CD4-positive, alpha-beta T cell (primary cell): ENCODE measurements at regions not wholly inside any gene's neighbourhood (a gene's known extent, or its start where the extent isn't known, plus 50 kb on each side); places are given as distances from the start of the nearest gene placed in this dataset.

Experiments
- ATAC-seq: fragments of 200-7000 bp; cut with Tn5 transposase; one replicate; pipeline ENCODE4 v1.10.0; 2022; ENCODE audit warnings: mild to moderate bottlenecking; ENCODE audit not compliant: poor library complexity
- CTCF ChIA-PET: fragments of 350-600 bp; sonication (Branson Sonifier 250); formaldehyde crosslinking; loops from one replicate; lab custom pipeline; 2021; ENCODE audit warnings: antibody characterized with exemption, inconsistent platforms; lab: Charles Lee
- POLR2A ChIA-PET: fragments of 350-600 bp; sonication (Branson Sonifier 250); formaldehyde crosslinking; loops from one replicate; lab custom pipeline; 2021; ENCODE audit warnings: antibody characterized with exemption, inconsistent platforms; lab: Charles Lee
- DNase-seq, 14 experiments: peaks; one replicate each; pipeline ENCODE4 v3.0.0-alpha.2; 2013 to 2020; ENCODE audit warnings: mixed read lengths in 2 of 14
- H3K27ac ChIP-seq, 2 donors: one replicate each; pipeline versions ENCODE4 v1.5.1 to v1.7.0; 2013; ENCODE audit warnings: low read length in 2 of 2, low read depth in 1 of 2, mild to moderate bottlenecking in 1 of 2
- H3K27me3 ChIP-seq, 2 experiments: 1 replicate in 1 of 2; 2 replicates in 1 of 2; pipeline versions ENCODE4 v1.6.1 to v1.7.0; 2013; ENCODE audit warnings: low read length in 2 of 2, control low read depth in 1 of 2, mild to moderate bottlenecking in 1 of 2, moderate library complexity in 1 of 2; ENCODE audit not compliant: insufficient read depth in 2 of 2, control insufficient read depth in 1 of 2
- H3K36me3 ChIP-seq: one replicate; pipeline ENCODE4 v1.6.1; 2013; ENCODE audit warnings: low read length, control low read depth; ENCODE audit not compliant: insufficient read depth
- H3K4me1 ChIP-seq: one replicate; pipeline ENCODE4 v1.6.1; 2013; ENCODE audit warnings: low read length, control low read depth; ENCODE audit not compliant: insufficient read depth
- H3K4me3 ChIP-seq: one replicate; pipeline ENCODE4 v1.5.1; 2013; ENCODE audit warnings: mild to moderate bottlenecking, low read length, moderate library complexity
- H3K9me3 ChIP-seq, 2 experiments: 1 replicate in 1 of 2; 2 replicates in 1 of 2; pipeline versions ENCODE4 v1.6.1 to v1.7.0; 2013; ENCODE audit warnings: low read length in 2 of 2, mild to moderate bottlenecking in 2 of 2, control low read depth in 1 of 2, moderate library complexity in 1 of 2; ENCODE audit not compliant: control insufficient read depth in 1 of 2, insufficient read depth in 1 of 2
- H3K27ac Mint-ChIP-seq: one replicate; pipeline ENCODE4 v1.8.0; 2020; ENCODE audit warnings: mixed read lengths
- H3K27me3 Mint-ChIP-seq: one replicate; pipeline ENCODE4 v1.8.0; 2021; ENCODE audit warnings: mixed read lengths
- H3K36me3 Mint-ChIP-seq: one replicate; pipeline ENCODE4 v1.8.0; 2021; ENCODE audit warnings: low read depth, mixed read lengths
- H3K4me1 Mint-ChIP-seq: one replicate; pipeline ENCODE4 v1.8.0; 2021; ENCODE audit warnings: low read depth, mixed read lengths
- H3K4me3 Mint-ChIP-seq: one replicate; pipeline ENCODE4 v1.8.0; 2020; ENCODE audit warnings: mild to moderate bottlenecking, mixed read lengths
- H3K9me3 Mint-ChIP-seq: one replicate; pipeline ENCODE4 v1.8.0; 2020; ENCODE audit warnings: mixed read lengths
- intact Hi-C, 2 experiments: fragments of 100-400 bp; cut with DNase I in 1 of 2; cut with micrococcal nuclease in 1 of 2; formaldehyde crosslinking; loops; one replicate each; pipeline versions ENCODE4 v1.15.1 to v1.9.0; 2023 to 2025; cut with DNase I, micrococcal nuclease
- TF ChIP-seq, protein P1 (sequence below): fragments of 200-600 bp; IDR thresholded peaks from one replicate; pipeline ENCODE4 v1.8.0; 2022; ENCODE audit warnings: antibody characterized with exemption, mild to moderate bottlenecking

DNA sequence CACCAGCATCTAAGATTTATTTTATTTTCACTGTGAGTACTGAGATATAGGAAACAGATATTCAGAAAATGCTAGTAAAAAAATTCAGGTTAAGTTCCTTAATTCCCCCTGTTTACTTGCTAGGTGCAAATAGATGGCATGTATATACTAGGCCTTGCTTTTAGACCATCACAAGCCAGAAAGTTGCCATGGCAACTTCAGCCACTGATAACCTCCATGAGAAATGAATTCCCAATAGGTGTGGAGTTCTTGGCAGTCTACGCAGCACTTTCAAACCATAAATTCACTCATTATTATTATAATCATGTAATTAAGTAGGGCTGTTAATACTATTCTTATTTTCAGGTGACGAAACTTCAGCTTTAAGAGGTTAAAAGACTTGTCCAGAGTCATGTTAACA lies 251.6 kb upstream of the TFAP2D start:
- H3K27ac ChIP-seq = no peak overlapping the region
- no peak overlapping the region for H3K4me3 ChIP-seq
- H3K9me3 ChIP-seq = no peaks in the 10 kb centered on the region
- no peaks in the 10 kb centered on the region for H3K27me3 Mint-ChIP-seq
- CTCF ChIA-PET = no interaction called here
- POLR2A ChIA-PET = no interaction called here
- no peaks in the 10 kb centered on the region for H3K4me1 Mint-ChIP-seq
- no peak overlapping the region for H3K4me3 Mint-ChIP-seq
- TF ChIP-seq, protein P1, sequence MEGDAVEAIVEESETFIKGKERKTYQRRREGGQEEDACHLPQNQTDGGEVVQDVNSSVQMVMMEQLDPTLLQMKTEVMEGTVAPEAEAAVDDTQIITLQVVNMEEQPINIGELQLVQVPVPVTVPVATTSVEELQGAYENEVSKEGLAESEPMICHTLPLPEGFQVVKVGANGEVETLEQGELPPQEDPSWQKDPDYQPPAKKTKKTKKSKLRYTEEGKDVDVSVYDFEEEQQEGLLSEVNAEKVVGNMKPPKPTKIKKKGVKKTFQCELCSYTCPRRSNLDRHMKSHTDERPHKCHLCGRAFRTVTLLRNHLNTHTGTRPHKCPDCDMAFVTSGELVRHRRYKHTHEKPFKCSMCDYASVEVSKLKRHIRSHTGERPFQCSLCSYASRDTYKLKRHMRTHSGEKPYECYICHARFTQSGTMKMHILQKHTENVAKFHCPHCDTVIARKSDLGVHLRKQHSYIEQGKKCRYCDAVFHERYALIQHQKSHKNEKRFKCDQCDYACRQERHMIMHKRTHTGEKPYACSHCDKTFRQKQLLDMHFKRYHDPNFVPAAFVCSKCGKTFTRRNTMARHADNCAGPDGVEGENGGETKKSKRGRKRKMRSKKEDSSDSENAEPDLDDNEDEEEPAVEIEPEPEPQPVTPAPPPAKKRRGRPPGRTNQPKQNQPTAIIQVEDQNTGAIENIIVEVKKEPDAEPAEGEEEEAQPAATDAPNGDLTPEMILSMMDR = no peak
- H3K9me3 Mint-ChIP-seq = no peaks in the 10 kb centered on the region
- no peaks in the 10 kb centered on the region for H3K4me1 ChIP-seq
- H3K27me3 ChIP-seq = no peaks in the 10 kb centered on the region
- H3K36me3 ChIP-seq = no peaks in the 10 kb centered on the region
- intact Hi-C loops = no loop called here
- DNase-seq (no peak), ATAC-seq (no peak)
- no peaks in the 10 kb centered on the region for H3K36me3 Mint-ChIP-seq
- H3K27ac Mint-ChIP-seq = no peak overlapping the region

DNA sequence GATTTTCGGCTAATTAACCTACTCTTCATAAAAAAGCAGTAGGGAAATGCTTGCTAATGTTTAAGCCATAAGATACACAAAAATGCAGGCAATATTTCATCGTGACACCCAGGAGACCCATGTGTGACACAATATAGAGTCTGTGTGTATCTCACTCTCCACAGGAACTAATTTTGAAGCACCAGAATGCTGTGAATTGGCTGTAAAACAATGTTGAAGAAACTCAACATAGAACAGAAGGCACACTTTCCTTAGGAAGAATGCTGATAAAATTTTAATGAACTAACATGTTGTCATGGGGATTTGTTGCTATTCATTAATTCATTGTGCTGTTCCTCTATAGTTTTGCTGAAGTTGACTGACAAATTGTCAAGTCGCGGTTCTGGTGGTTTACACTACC lies 249.4 kb upstream of the TFAP2D start:
- TF ChIP-seq, protein P1 = no peak
- no peak overlapping the region for H3K4me3 Mint-ChIP-seq
- no peaks in the 10 kb centered on the region for H3K36me3 Mint-ChIP-seq
- DNase-seq (no peak), ATAC-seq (no peak)
- no peaks in the 10 kb centered on the region for H3K4me1 Mint-ChIP-seq
- H3K27me3 Mint-ChIP-seq = no peaks in the 10 kb centered on the region
- intact Hi-C loops = no loop called here
- no peaks in the 10 kb centered on the region for H3K27me3 ChIP-seq
- ChIA-PET CTCF (no interaction called here), POLR2A (no interaction called here)
- no peaks in the 10 kb centered on the region for H3K36me3 ChIP-seq
- no peak overlapping the region for H3K27ac ChIP-seq
- no peak overlapping the region for H3K27ac Mint-ChIP-seq
- H3K4me3 ChIP-seq = no peak overlapping the region
- no peaks in the 10 kb centered on the region for H3K4me1 ChIP-seq
- no peaks in the 10 kb centered on the region for H3K9me3 Mint-ChIP-seq
- H3K9me3 ChIP-seq = no peaks in the 10 kb centered on the region

DNA sequence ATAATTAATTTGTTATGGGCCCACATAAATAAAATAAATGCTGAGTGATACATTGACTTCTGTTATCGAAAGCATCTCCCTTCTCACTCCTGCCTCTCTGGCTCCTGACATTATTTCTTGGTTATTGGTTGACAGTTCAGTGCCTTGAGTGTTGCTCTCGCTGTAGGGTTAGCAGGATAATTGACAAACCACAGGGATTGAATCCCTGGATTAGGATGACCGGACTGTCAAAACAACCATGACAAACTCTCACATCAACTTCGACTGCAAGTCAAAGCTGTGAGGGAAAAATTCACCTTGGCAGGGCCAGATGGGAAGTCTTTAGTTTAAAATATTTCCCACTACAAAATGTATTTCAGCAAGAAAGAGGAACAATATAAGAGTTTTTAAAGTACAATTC lies 245.4 kb upstream of the TFAP2D start:
- TF ChIP-seq, protein P1 = no peak
- H3K36me3 ChIP-seq = no peaks in the 10 kb centered on the region
- Mint-ChIP-seq H3K4me1 (no peaks in the 10 kb centered on the region), H3K27me3 (no peaks in the 10 kb centered on the region), H3K4me3 (no peak overlapping the region), H3K27ac (no peak overlapping the region), H3K9me3 (no peaks in the 10 kb centered on the region), H3K36me3 (no peaks in the 10 kb centered on the region)
- H3K9me3 ChIP-seq = no peaks in the 10 kb centered on the region
- no peaks in the 10 kb centered on the region for H3K27me3 ChIP-seq
- no peaks in the 10 kb centered on the region for H3K4me1 ChIP-seq
- intact Hi-C loops = no loop called here
- H3K27ac ChIP-seq = no peak overlapping the region
- ChIA-PET CTCF (no interaction called here), POLR2A (no interaction called here)
- ATAC-seq (no peak), DNase-seq (no peak)
- H3K4me3 ChIP-seq = no peak overlapping the region
